ENCODE measurements at regions not wholly inside any gene's neighbourhood (a gene's known extent, or its start where the extent isn't known, plus 50 kb on each side); places are given as distances from the start of the nearest gene placed in this dataset.
"Not testable (repeated sequence)": the region's sequence is repeated elsewhere in the genome, so short reads cannot be mapped to it uniquely, and the experiment has no call there.

DNA sequence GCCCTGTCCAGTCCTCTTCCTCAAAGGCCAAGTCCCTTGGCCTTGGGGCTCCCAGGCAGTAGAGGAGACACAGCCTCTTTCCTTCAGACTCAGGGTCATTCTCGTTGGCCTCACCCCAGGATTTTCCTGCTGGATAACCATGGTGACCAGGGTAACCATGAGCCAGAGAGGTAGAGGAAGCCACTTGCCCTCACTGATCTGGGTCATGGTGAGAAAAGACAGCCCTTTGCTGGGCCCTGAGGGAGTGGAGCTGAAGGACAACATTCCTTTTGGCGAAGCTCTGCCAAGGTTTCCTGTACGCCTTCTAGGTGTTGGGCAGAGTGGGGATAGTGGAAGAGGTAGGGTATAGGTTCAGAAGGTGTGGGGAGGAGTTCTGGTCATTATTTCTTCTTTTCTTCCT is 53.1 kb upstream of the WNT4 start:
- DNase-seq (ENCODE audit: low read depth) = no peak

GRCh38 chr1:22196641-22197040 is 53.7 kb upstream of the WNT4 start:
- DNase-seq (ENCODE audit: low read depth) = no peak

- no peak for DNase-seq (ENCODE audit: low read depth)
Observed at GRCh38 chr1:22197644-22198043, 54.7 kb upstream of the WNT4 start.

DNA sequence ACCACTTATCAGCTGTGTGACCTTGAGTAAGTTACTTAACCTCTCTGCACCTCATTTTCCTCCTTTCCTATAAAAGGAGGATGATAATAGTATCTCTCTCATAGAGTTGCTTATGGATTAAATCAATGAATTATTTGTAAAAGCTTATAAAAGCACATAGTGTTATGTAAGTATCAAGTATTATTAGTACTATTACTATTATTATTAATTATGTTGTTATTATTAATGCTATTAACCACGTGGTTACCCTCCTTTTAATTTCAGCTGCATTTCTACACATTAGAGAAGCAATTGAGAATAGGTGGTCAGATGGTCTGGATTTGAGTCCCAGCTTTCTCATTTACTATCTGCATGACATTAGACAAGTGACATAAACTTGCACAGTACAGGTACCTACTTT is 58.1 kb upstream of the WNT4 start:
- DNase-seq (ENCODE audit: low read depth) = no peak

GRCh38 chr1:22203335-22203734 is 60.4 kb upstream of the WNT4 start:
- no peak for DNase-seq (ENCODE audit: low read depth)

- DNase-seq (ENCODE audit: low read depth) = no peak
Observed at GRCh38 chr1:22204057-22204840, 61.4 kb upstream of the WNT4 start.

DNA sequence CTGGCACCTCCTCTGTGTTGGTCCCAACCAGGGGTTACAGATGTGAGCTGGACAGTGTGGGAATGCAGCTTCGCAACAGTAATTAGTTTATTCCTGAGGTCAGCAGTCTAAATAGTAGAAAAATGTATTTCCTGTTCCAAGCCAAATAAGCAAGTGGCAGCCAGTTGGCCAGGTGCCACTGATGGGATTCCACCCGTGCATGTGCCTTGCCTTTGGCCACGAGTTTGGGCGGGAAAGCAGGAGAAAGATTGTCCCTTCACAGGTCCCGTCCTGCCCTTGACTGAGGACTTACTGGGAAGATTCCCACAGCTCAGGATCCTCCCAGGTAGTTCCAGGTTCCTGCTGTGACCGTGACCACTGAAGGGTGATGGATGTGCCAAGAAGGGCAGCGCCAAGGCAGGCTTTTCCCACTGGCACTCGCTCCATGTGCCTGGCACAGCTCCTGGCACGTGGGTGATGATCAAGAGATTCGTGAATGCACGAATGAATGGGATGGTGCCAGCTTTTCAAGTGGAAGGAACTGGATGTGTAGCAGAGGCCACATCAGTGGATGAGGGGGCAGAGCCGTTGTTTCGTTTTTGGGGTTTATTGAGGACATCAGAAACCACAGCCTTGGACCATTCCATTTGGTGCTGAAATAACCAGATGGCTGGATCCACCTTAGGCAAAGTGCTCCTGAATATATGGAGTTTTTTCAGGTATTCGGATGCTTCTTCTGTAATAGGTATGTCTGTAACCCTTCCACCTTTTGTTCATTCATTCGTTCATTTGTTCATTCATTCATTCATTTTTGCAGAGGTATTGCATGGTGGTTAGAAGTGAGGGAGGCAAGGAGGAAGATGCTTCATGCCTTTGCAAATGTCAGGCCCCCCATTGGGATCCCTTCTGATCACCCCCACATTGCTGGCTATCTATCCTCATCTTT is 62.4 kb upstream of the WNT4 start:
- no peak for DNase-seq (ENCODE audit: low read depth)

GRCh38 chr1:22206551-22207125 is 63.7 kb upstream of the WNT4 start:
- no peak for DNase-seq (ENCODE audit: low read depth)

- DNase-seq (ENCODE audit: low read depth) = no peak
Observed at GRCh38 chr1:22207511-22208267, 64.8 kb upstream of the WNT4 start.

DNA sequence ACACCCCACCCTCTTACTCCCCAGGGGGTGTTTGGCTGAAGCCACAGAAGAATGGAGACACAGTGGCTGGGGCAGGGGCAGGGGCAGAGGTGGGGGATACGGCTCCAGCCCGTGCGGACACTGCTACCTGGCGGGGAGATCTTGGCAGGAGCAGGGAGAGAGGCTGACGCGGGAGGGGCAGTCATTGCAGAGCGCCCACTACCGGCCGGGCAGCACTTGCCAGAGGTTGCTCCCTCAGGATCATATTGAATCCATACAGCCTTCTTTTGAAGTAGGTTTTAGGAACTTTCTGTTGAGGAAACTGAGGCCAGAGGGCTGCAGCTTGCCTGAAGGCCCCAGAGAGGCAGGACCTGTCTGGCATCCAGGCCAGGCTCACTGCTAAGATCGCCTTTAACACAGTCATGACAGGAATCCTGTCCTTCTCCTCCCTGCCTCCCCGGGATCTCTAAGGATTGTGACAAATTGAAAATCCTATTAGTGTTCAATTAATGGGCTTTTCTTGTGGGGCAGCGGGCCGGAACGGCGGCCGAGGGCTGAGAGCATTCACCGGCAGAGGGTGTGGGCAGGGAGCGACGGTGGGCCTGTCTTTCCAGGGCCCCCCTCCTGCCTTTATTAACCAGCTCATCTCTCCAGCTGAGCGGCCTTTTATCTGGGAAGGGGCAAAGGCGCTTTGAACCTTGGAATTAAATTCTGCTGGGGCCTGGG is 65.5 kb upstream of the WNT4 start:
- no peak for DNase-seq (ENCODE audit: low read depth)

GRCh38 chr1:22208973-22209378 is 66.1 kb upstream of the WNT4 start:
- no peak for DNase-seq (ENCODE audit: low read depth)

- DNase-seq (ENCODE audit: low read depth) = no peak
Observed at GRCh38 chr1:22210176-22210575, 67.3 kb upstream of the WNT4 start.

- DNase-seq (ENCODE audit: low read depth) = no peak
Observed at GRCh38 chr1:22210636-22211035, 67.7 kb upstream of the WNT4 start.

- DNase-seq (ENCODE audit: low read depth) = not testable (repeated sequence)
Observed at GRCh38 chr1:22211459-22211858, 68.6 kb upstream of the WNT4 start.

- no peak for DNase-seq (ENCODE audit: low read depth)
Observed at GRCh38 chr1:22212400-22213233, 69.7 kb upstream of the WNT4 start.

DNA sequence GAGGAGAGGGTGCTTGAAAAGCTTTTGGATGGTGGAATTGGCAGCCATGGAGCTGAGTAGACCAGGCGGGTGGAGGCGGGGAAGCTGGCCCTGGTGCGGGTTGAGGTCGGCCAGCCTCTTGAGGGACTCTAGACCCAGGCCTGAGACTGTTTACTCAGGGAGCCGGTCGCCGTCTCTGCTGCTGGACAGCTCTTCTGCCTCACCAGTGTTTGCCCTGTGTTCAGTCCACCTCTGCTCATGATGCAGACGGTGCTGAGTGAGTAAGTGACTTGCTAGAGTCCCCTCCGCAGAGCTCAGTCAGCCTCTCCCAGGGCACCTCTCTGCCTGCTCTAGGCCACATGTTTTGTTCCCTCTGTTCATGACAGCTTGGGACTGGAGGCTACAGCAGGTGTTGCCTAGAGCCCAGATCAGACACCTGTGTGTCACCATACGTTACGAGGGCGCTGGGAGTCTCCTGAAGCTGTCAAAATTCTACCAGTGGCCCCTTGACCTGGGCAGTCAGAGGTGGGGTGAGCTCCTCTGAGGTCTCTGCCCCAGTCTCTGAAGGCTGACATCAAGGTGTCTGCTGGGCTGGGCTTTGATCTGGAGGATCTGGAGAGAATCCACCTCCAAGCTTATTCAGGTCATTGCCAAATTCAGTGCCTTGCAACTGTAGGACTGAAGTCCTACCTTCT is 73.5 kb upstream of the WNT4 start:
- DNase-seq (ENCODE audit: low read depth) = no peak

DNA sequence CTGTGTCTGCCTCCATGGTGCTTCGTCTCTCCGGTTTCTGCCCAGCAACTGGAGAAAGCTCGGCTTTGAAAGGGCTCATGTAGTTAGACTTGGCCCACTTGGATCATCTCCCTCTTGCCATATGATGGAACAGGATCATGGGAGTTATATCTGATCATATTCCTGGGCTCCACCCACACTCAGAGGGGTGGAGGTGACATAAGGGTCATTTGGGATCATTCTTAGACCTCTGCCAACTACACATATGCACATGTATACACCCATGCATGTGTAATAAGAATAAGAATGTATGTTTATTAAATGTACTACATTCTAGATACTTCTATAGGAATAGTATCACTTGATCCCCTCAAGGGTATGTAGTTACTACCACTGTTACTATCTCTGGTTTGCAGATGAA is 74.1 kb upstream of the WNT4 start:
- DNase-seq (ENCODE audit: low read depth) = no peak

GRCh38 chr1:22217811-22218460 is 75.0 kb upstream of the WNT4 start:
- DNase-seq (ENCODE audit: low read depth) = no peak

DNA sequence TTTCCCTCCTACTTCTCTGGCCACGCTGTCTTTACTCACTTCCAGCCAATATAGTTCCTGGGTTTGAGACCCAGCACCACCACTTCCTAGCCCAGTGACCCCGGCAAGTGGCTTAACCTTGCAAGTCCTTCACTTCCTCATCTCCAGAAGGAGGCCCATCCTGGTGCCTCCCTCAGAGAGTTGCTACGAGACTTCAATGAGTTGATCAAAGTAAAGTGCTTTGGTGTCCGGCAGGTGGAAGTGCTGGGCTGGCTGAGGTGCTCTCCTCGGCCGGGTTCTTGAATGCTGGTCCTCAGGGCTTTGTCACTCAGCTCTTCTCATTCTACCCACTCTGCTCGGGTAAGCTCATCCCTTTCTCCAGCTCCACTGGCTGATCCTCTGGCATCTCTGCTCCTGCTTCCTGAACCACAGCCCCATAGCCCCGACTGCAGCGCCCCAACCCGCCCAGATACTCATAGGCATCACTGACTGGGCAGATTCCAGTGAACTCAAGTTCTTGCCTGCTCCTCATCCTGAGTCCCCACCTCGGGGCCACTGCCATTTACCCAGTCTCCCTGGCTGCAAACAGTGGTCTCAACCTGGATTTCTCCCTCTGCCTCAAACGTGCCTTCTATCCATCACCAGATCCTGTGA is 75.8 kb upstream of the WNT4 start:
- no peak for DNase-seq (ENCODE audit: low read depth)

All from stimulated activated CD8-positive, alpha-beta memory T cell treated with anti-CD3 and anti-CD28 coated beads, Interleukin-4, amount 100 ng/mL, for 24 hours (primary cell).